NCI-H1417 (cell line): ENCODE measurements at regions not wholly inside any gene's neighbourhood (a gene's known extent, or its start where the extent isn't known, plus 50 kb on each side); places are given as distances from the start of the nearest gene placed in this dataset.
"Not testable (repeated sequence)": the region's sequence is repeated elsewhere in the genome, so short reads cannot be mapped to it uniquely, and the experiment has no call there.

Experiments
- DNase-seq, 3 experiments: peaks; one replicate each; lab custom pipeline; 2025; lab: John Stamatoyannopoulos, UW

GRCh38 chr10:38209332-38209731 is 115.2 kb downstream of the ZNF37A start:
- DNase-seq = no peak

GRCh38 chr10:38209748-38210147 is 115.6 kb downstream of the ZNF37A start:
- not testable (repeated sequence) for DNase-seq

GRCh38 chr10:38212460-38212859 is 118.3 kb downstream of the ZNF37A start:
- DNase-seq = no peak

DNA sequence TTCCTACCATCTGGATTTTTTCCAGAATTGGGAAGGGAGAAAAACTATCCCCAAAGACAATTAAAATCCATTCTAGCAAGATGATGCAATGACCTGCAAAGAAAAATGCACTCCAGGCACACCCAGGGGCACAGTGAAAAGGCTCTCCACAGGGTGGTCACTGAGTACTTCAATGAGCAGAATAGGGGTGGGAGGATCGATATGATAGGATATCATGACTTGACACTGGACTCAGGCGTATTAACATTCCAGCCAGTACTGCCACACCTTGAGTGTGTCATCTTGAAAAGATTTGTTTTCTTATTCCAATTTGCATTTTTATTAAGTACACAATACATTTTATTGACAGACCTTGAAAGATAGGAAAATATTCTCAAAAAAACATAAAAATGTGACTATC is 132.2 kb downstream of the ZNF37A start:
- no peak for DNase-seq

GRCh38 chr10:38228394-38228793 is 134.3 kb downstream of the ZNF37A start:
- DNase-seq = no peak

DNA sequence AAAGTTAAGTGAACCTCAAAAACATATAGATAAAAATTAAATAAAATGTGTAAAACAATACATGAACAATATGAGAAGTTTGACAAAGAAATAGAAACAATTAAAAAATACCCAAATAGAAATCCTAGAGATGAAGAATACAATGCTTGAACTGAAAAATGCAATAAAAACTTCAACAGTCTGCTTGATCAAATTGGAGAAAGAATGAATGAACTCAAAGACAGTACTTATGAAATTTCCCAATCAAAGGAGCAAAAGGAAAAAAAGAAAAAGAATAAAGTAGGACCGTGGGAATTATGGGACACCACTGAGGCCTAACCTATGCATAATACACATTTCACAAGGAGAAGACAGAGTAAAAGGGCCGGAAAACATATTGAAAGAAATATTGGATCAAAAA is 144.3 kb downstream of the ZNF37A start:
- not testable (repeated sequence) for DNase-seq

- peak in 1 of 3 experiments; percentile 0 for DNase-seq
Observed at GRCh38 chr10:38242061-38242649, 148.0 kb downstream of the ZNF37A start.

DNA sequence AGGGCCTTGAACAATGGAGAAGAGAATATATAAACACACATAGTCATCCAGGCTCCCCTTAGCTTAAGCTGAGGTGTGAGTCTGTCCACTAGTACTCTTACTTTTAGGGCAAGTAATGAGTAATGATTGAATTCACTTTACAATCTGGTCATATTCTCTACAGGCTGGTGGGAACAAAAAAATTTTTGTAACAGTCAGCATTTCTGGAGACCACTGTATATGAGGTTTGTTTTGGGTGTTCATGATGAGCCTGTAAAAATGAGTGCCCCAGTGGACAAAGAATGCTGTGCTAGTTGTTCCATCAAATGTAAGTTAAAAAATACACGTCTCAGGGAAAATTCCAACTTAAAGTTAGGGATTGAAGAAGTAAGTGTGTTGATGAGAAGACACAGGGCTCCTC is 154.0 kb downstream of the ZNF37A start:
- DNase-seq = not testable (repeated sequence)

DNA sequence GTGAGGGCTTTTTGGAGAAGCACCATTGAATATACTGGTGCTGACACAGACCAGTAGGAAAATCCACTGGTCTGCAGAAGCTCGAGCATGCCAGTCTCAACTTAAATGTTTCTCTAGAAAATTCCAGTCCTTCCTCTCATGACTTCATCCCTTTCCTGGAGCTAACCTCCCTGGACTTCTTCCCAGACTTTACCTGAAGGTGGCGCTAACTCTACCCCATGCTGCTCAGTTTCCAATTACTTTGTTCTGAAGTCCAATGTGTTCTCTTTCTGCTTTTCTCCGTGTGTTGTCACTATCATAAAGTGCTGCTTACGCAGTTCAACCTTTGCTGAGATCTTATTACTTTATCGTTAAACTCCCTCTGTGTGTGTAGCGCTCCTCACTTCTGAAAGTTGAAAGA is 158.4 kb downstream of the ZNF37A start:
- DNase-seq = not testable (repeated sequence)

- peak in 1 of 3 experiments; percentile 11 for DNase-seq
Observed at GRCh38 chr10:38267555-38267954, 173.4 kb downstream of the ZNF37A start.

- not testable (repeated sequence) for DNase-seq
Observed at GRCh38 chr10:38271031-38271430, 176.9 kb downstream of the ZNF37A start.

- DNase-seq = not testable (repeated sequence)
Observed at GRCh38 chr10:38274879-38275278, 180.7 kb downstream of the ZNF37A start.

GRCh38 chr10:38292560-38292959 is 198.4 kb downstream of the ZNF37A start:
- DNase-seq = not testable (repeated sequence)

- not testable (repeated sequence) for DNase-seq
Observed at GRCh38 chr10:38310111-38310510, 216.0 kb downstream of the ZNF37A start.

GRCh38 chr10:38315090-38315805 is 221.1 kb downstream of the ZNF37A start:
- not testable (repeated sequence) for DNase-seq

DNA sequence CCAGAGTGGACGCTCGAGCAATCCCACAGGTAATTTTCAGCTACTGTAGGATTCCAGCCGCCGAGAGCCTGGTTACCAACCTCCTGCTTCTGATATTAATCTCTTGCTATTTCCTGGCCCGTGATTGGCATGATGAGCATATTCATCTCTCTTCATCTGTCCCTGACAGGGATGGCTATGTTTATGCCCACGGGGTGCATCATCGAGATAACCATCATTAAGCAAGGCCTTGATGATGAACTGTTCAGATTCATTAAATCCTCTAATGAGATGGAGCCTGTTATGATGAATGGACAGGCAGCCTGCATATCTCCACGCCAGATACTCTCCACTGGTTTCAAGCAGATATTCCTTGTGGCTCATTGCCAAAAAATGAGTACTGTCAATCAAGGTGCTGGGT is 227.3 kb downstream of the ZNF37A start:
- not testable (repeated sequence) for DNase-seq

- not testable (repeated sequence) for DNase-seq
Observed at GRCh38 chr10:38330306-38330705, 236.2 kb downstream of the ZNF37A start.

DNA sequence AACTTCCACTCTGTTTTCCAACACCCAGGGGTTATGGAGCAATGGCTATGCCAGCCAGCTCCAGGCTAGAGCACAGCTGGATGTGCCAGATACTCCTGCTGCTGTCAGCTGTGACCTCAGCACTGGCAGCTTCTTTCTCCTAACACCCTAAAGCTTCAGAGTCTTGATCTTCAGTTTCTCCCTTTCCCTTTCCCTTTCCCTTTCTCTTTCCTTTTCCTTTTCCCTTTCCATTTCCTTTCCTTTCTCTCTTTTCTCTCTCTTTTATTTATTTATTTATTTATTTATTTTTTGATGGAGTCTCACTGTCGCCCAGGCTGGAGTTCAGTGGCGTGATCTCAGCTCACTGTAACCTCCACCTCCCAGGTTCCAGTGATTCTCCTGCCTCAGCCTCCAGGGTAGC is 237.0 kb downstream of the ZNF37A start:
- not testable (repeated sequence) for DNase-seq

- DNase-seq = not testable (repeated sequence)
Observed at GRCh38 chr10:38333699-38334098, 239.6 kb downstream of the ZNF37A start.

GRCh38 chr10:38350645-38351044 is 256.5 kb downstream of the ZNF37A start:
- DNase-seq = peak in 1 of 3 experiments; percentile 4

- DNase-seq = not testable (repeated sequence)
Observed at GRCh38 chr10:38354410-38354809, 260.3 kb downstream of the ZNF37A start.

GRCh38 chr10:38355911-38356526 is 261.9 kb downstream of the ZNF37A start:
- peak; percentile 69 to 82 (median 76) for DNase-seq

GRCh38 chr10:38356527-38356926 is 262.4 kb downstream of the ZNF37A start:
- peak in 2 of 3 experiments; percentile 25 to 46 for DNase-seq
